IMR-90 (cell line): ENCODE measurements at regions not wholly inside any gene's neighbourhood (a gene's known extent, or its start where the extent isn't known, plus 50 kb on each side); places are given as distances from the start of the nearest gene placed in this dataset.

Source experiments
- POLR2A ChIP-seq: IDR thresholded peaks from 2 replicates; pipeline ENCODE4 v1.6.1; 2012; ENCODE audit warnings: mild to moderate bottlenecking, low read depth, low read length
- TF ChIP-seq, protein P1 (sequence below): conservative IDR thresholded peaks from 2 replicates; pipeline ENCODE4 v1.5.1; 2012; ENCODE audit warnings: mild to moderate bottlenecking, low read depth, low read length, improper control_type of control experiment

DNA sequence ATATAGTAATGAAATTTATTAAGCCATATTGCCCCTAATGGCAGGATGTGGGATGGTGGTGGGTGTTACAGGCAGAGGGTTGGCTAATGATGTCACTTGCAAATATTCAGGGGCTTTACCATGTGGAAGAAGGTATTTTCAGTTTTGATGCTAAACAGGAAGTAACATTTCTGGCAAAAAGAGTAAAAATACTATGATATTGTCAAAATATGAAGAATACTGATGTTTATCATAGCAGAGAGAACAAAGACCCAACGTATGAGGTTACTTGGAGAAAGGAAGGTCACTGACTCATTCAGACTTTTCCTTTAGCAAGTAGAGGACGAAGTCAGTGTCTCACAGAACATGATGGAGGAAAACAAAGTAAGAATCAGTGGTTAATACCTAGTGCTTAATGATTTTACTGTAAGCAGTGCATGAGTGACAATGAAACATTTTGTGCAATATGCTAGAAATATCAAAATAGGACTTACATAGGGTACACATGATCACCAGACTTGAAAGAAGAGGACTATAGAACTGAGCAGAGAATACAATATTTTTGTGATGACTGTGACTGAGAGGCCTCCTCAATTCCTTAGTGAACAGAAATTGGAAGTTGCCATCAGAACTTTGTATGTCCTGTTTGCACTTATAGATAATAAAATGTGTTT lies 89.7 kb upstream of the STEAP4 start:
- TF ChIP-seq, protein P1, sequence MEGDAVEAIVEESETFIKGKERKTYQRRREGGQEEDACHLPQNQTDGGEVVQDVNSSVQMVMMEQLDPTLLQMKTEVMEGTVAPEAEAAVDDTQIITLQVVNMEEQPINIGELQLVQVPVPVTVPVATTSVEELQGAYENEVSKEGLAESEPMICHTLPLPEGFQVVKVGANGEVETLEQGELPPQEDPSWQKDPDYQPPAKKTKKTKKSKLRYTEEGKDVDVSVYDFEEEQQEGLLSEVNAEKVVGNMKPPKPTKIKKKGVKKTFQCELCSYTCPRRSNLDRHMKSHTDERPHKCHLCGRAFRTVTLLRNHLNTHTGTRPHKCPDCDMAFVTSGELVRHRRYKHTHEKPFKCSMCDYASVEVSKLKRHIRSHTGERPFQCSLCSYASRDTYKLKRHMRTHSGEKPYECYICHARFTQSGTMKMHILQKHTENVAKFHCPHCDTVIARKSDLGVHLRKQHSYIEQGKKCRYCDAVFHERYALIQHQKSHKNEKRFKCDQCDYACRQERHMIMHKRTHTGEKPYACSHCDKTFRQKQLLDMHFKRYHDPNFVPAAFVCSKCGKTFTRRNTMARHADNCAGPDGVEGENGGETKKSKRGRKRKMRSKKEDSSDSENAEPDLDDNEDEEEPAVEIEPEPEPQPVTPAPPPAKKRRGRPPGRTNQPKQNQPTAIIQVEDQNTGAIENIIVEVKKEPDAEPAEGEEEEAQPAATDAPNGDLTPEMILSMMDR = no peak
- no peak for TF ChIP-seq POLR2A
